H1 (cell line): ENCODE measurements at regions not wholly inside any gene's neighbourhood (a gene's known extent, or its start where the extent isn't known, plus 50 kb on each side); places are given as distances from the start of the nearest gene placed in this dataset.
"Not testable (repeated sequence)": the region's sequence is repeated elsewhere in the genome, so short reads cannot be mapped to it uniquely, and the experiment has no call there.

Source experiments
- SAP30 ChIP-seq: fragments of 300-600 bp; sonication (generic); IDR thresholded peaks from 2 replicates; pipeline ENCODE4 v1.7.1; 2012; ENCODE audit warnings: low read length, moderate library complexity, mild to moderate bottlenecking, inconsistent platforms; ENCODE audit not compliant: insufficient read depth, insufficient replicate concordance
- TEAD4 ChIP-seq: IDR thresholded peaks from 2 replicates; pipeline ENCODE4 v1.6.1; 2012; ENCODE audit warnings: low read depth, low read length, inconsistent platforms, mixed read lengths

- not testable (repeated sequence) for TF ChIP-seq TEAD4, SAP30
Observed at GRCh38 chr7:155932324-155932723, 120.1 kb upstream of the SHH start.
